ENCODE measurements at regions not wholly inside any gene's neighbourhood (a gene's known extent, or its start where the extent isn't known, plus 50 kb on each side); places are given as distances from the start of the nearest gene placed in this dataset.

GRCh38 chr3:106059953-106060517 is 191.2 kb upstream of the CBLB start:
- no peak for TF ChIP-seq CTCF (conservative IDR thresholded peaks at IDR 0.05; ENCODE audit: low read length)
- no peak for TF ChIP-seq EZH2phosphoT487 (IDR thresholded peaks at IDR 0.05; ENCODE audit: borderline replicate concordance)
